B cell (primary cell): ENCODE measurements at regions not wholly inside any gene's neighbourhood (a gene's known extent, or its start where the extent isn't known, plus 50 kb on each side); places are given as distances from the start of the nearest gene placed in this dataset.

ENCODE experiments used
- ATAC-seq: fragments of 200-7000 bp; cut with Tn5 transposase; one replicate; pipeline ENCODE4 v1.10.0; 2021; ENCODE audit warnings: low read depth, mild to moderate bottlenecking, moderate number of reproducible peaks, moderate library complexity
- CTCF ChIA-PET: fragments of 350-600 bp; sonication (Branson Sonifier 250); formaldehyde crosslinking; loops from one replicate; lab custom pipeline; 2021; ENCODE audit warnings: antibody characterized with exemption, inconsistent platforms; lab: Charles Lee
- POLR2A ChIA-PET: fragments of 350-600 bp; sonication (Branson Sonifier 250); formaldehyde crosslinking; loops from one replicate; lab custom pipeline; 2021; ENCODE audit warnings: antibody characterized with exemption; lab: Charles Lee
- DNase-seq: peaks from one replicate; pipeline ENCODE4 v3.0.0; 2013
- H2AFZ ChIP-seq: 2 replicates; pipeline ENCODE4 v1.6.1; 2012; ENCODE audit warnings: mild to moderate bottlenecking, low read depth, low read length; ENCODE audit not compliant: insufficient read depth, poor library complexity, severe bottlenecking
- H3K27ac ChIP-seq, 2 donors: 1 replicate in 1 of 2; 2 replicates in 1 of 2; pipeline ENCODE4 v1.5.1; 2012 to 2013; ENCODE audit warnings: low read length in 2 of 2, mild to moderate bottlenecking in 2 of 2, moderate library complexity in 1 of 2
- H3K27me3 ChIP-seq, 4 experiments: fragments of 200-600 bp in 1 of 4; sonication (generic) in 1 of 4; replicated peaks in 1 of 4; 1 replicate in 2 of 4; 2 replicates in 2 of 4; pipeline versions ENCODE4 v1.6.1 to v1.7.0; 2013 to 2016; ENCODE audit warnings: low read length in 3 of 4, mild to moderate bottlenecking in 2 of 4, mixed read lengths in 1 of 4, moderate library complexity in 1 of 4; ENCODE audit not compliant: insufficient read depth in 4 of 4, control insufficient read depth in 3 of 4; ENCODE audit errors: control extremely low read depth in 1 of 4
- H3K36me3 ChIP-seq, 2 experiments: replicated peaks in 1 of 2; 1 replicate in 1 of 2; 2 replicates in 1 of 2; pipeline versions ENCODE4 v1.6.1 to v1.7.1; 2013; ENCODE audit warnings: low read length in 1 of 2; ENCODE audit not compliant: insufficient read depth in 2 of 2, control insufficient read depth in 1 of 2; ENCODE audit errors: control extremely low read depth in 1 of 2, extremely low read depth in 1 of 2
- H3K4me1 ChIP-seq, 2 donors: fragments of 200-600 bp in 1 of 2; sonication (generic) in 1 of 2; 1 replicate in 1 of 2; 2 replicates in 1 of 2; pipeline versions ENCODE4 v1.5.1 to v1.6.1; 2013 to 2017; ENCODE audit warnings: low read length in 2 of 2; ENCODE audit not compliant: control insufficient read depth in 2 of 2, insufficient read depth in 2 of 2
- H3K4me2 ChIP-seq: replicated peaks from 2 replicates; pipeline ENCODE3; 2012; ENCODE audit warnings: mild to moderate bottlenecking, low read depth, low read length; ENCODE audit not compliant: poor library complexity, severe bottlenecking
- H3K4me3 ChIP-seq, 5 experiments: fragments of 200-600 bp in 1 of 5; sonication (generic) in 1 of 5; 1 replicate in 3 of 5; 2 replicates in 2 of 5; pipeline versions ENCODE4 v1.5.1 to v1.7.0; 2011 to 2016; ENCODE audit warnings: low read length in 4 of 5, mild to moderate bottlenecking in 4 of 5, low read depth in 2 of 5, control low read depth in 1 of 5, moderate library complexity in 1 of 5; ENCODE audit not compliant: insufficient read depth in 1 of 5; ENCODE audit errors: control extremely low read depth in 1 of 5, extremely low read depth in 1 of 5
- H3K79me2 ChIP-seq: fragments of 200-600 bp; sonication (generic); one replicate; pipeline ENCODE4 v1.6.0; 2016; ENCODE audit warnings: low read length; ENCODE audit not compliant: control insufficient read depth, insufficient read depth
- H3K9ac ChIP-seq: fragments of 200-600 bp; sonication (generic); 2 replicates; pipeline ENCODE4 v1.6.1; 2017; ENCODE audit warnings: mild to moderate bottlenecking, low read length, moderate library complexity
- H3K9me3 ChIP-seq, 3 donors: one replicate each; pipeline versions ENCODE4 v1.6.1 to v1.7.1; 2013; ENCODE audit warnings: low read length in 2 of 3; ENCODE audit not compliant: control insufficient read depth in 2 of 3, insufficient read depth in 1 of 3; ENCODE audit errors: control extremely low read depth in 1 of 3
- H4K20me1 ChIP-seq: 2 replicates; pipeline ENCODE4 v1.6.0; 2012; ENCODE audit warnings: mild to moderate bottlenecking, low read length; ENCODE audit not compliant: insufficient read depth, control insufficient read depth, poor library complexity, severe bottlenecking
- H3K27ac Mint-ChIP-seq: one replicate; pipeline ENCODE4 v1.8.0; 2021; ENCODE audit warnings: mixed read lengths
- H3K27me3 Mint-ChIP-seq: one replicate; pipeline ENCODE4 v1.8.0; 2021; ENCODE audit warnings: mixed read lengths
- H3K4me1 Mint-ChIP-seq: one replicate; pipeline ENCODE4 v1.8.0; 2021; ENCODE audit warnings: mixed read lengths
- H3K4me3 Mint-ChIP-seq: one replicate; pipeline ENCODE4 v1.8.0; 2021; ENCODE audit warnings: mixed read lengths
- H3K9me3 Mint-ChIP-seq: one replicate; pipeline ENCODE4 v1.8.0; 2022; ENCODE audit warnings: mixed read lengths; ENCODE audit not compliant: insufficient read depth
- CTCF ChIP-seq: fragments of 200-600 bp; IDR thresholded peaks from one replicate; pipeline ENCODE4 v1.8.0; 2022; ENCODE audit warnings: antibody characterized with exemption, mild to moderate bottlenecking
- EZH2 ChIP-seq: IDR thresholded peaks from 2 replicates; pipeline ENCODE4 v1.6.1; 2012; ENCODE audit warnings: borderline replicate concordance, low read depth, mild to moderate bottlenecking, moderate library complexity, low read length; ENCODE audit not compliant: insufficient read depth, poor library complexity, severe bottlenecking
- WGBS: methylation state at CpG from one replicate; pipeline ENCODE4 v1.1.5; 2013; ENCODE audit warnings: missing lambda C conversion rate; ENCODE audit not compliant: insufficient coverage; 5-methylcytosine and 5-hydroxymethylcytosine counted together
- intact Hi-C: fragments of 100-400 bp; cut with micrococcal nuclease; formaldehyde crosslinking; loops from one replicate; pipeline ENCODE4 v1.10.0; 2022

- no peak overlapping the region for H2AFZ ChIP-seq
- H3K9ac ChIP-seq = no peak overlapping the region
- no CpG with 5 or more reads among the region's 1 CpG for WGBS
- H3K27me3 Mint-ChIP-seq = peaks cover 8% of the 10 kb centered on the region
- no peaks in the 10 kb centered on the region for H4K20me1 ChIP-seq
- no peaks in the 10 kb centered on the region for H3K36me3 ChIP-seq
- no peak for ATAC-seq
- ChIA-PET CTCF (no interaction called here), POLR2A (no interaction called here)
- H3K4me3 Mint-ChIP-seq = no peak overlapping the region
- no peaks in the 10 kb centered on the region for H3K27me3 ChIP-seq
- H3K4me3 ChIP-seq = no peak overlapping the region
- no peak overlapping the region for H3K27ac Mint-ChIP-seq
- intact Hi-C loops = no loop called here
- H3K79me2 ChIP-seq = no peaks in the 10 kb centered on the region
- H3K9me3 Mint-ChIP-seq = no peaks in the 10 kb centered on the region
- TF ChIP-seq EZH2 = no peak
- no peak for TF ChIP-seq CTCF
- H3K4me1 ChIP-seq = no peaks in the 10 kb centered on the region
- H3K9me3 ChIP-seq = no peaks in the 10 kb centered on the region
- no peak overlapping the region for H3K4me2 ChIP-seq
- H3K4me1 Mint-ChIP-seq = no peaks in the 10 kb centered on the region
- DNase-seq = no peak
- no peak overlapping the region for H3K27ac ChIP-seq
These were observed 147.9 kb upstream of the ABI3BP start for GRCh38 chr3:101141135-101141534.

GRCh38 chr3:101138817-101139216 lies 145.6 kb upstream of the ABI3BP start:
- no peaks in the 10 kb centered on the region for H3K36me3 ChIP-seq
- POLR2A ChIA-PET = no interaction called here
- no peak overlapping the region for H3K27ac Mint-ChIP-seq
- CTCF ChIA-PET = no interaction called here
- ATAC-seq = no peak
- no peak for DNase-seq
- no peaks in the 10 kb centered on the region for H3K4me1 ChIP-seq
- H3K27me3 ChIP-seq = no peaks in the 10 kb centered on the region
- H3K27me3 Mint-ChIP-seq = peaks cover 8% of the 10 kb centered on the region
- no peak overlapping the region for H3K4me3 ChIP-seq
- H3K9ac ChIP-seq = no peak overlapping the region
- no peaks in the 10 kb centered on the region for H3K9me3 ChIP-seq
- H3K4me3 Mint-ChIP-seq = no peak overlapping the region
- WGBS = 100% methylated on average over 1 of the region's 1 CpG
- H3K4me1 Mint-ChIP-seq = peaks cover 8% of the 10 kb centered on the region
- no peaks in the 10 kb centered on the region for H3K9me3 Mint-ChIP-seq
- TF ChIP-seq EZH2 (no peak), CTCF (no peak)
- no peak overlapping the region for H2AFZ ChIP-seq
- no peaks in the 10 kb centered on the region for H3K79me2 ChIP-seq
- no peaks in the 10 kb centered on the region for H4K20me1 ChIP-seq
- intact Hi-C loops = no loop called here
- H3K27ac ChIP-seq = no peak overlapping the region
- no peak overlapping the region for H3K4me2 ChIP-seq
